SW 1271 (cell line): ENCODE measurements at regions not wholly inside any gene's neighbourhood (a gene's known extent, or its start where the extent isn't known, plus 50 kb on each side); places are given as distances from the start of the nearest gene placed in this dataset.

Experiments used
- DNase-seq, 2 experiments: peaks; one replicate each; lab custom pipeline; 2025; lab: John Stamatoyannopoulos, UW

DNA sequence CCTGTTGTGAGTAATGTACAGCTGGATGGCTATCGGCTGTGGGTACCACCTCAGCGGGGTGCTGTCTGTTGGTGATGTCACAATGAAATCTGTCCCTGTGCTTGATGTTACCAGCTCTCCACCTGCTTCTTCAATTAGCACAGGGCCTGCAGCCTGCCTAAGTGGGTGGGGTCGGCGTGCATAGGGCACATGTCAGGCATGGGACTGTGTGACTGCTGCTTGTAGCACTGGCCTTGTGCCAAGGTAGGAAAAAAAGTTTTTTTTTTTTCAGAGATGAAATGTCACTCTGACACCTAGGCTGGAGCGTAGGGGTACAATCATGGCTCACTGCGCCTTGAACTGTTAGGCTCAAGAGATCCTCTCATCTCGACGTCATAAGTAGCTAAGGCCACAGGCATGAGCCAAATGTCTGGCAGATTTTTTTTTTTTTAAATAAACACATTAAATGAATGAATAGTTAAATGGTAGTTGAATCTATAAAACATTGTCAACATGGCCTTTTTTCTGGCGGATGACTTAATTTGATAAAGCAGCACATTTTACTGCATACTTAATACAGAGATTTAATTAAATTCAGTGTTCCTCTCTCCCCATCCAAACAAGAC, 222.5 kb downstream of the NXNL2 start:
- DNase-seq, result no peak

DNA sequence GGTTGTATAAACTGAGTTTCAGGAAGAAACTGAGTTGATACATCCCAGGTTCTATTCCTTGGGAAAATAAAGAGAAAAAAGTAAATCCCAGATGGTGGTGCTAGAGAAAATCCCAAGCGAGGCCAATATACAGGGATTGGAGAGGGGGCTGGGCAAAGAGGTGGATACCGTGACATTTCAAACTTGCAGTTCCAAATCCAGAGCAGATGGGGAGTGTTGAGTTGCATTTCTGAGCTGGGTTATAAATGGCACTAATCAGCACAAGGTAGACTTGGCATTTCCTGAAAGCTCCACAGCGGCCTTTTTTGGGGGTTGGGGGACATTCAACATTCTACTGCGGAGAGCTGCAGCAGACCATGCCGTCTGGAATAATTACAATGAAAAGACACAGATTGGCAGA, 224.4 kb downstream of the NXNL2 start:
- DNase-seq, result no peak

DNA sequence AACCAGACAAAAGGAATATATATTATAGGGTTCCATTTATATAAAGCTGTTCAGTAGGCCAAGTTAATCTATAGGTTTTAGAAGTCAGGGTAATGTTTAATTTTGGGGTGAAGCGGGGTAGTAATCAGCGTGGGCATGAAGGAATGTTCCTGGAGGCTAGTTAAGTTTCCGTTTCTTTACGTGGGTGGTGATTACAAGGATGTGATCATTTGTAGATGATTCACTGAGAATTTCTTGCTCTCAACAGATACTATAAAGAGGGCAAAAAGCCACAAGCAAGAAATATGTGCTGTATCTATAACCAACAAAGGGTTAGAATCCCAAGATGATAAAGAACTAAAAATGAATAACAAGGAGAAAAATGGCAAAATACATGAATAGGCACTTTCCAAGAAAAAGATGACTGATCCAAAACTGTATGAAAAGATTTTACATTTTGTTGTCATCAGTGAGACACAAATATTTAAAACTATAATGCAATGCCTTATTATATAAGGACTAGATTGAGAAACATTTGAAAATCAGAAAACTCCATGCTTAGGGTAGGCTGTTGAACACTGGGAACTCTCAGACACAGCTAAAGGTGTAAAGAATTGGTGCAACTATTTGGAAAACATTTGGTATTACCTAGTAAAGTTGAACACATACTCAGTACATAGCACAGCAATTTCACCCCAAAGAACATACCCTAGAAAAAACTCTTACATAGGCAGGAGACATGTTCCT, 224.3 kb upstream of the S1PR3 start:
- no peak for DNase-seq

GRCh38 chr9:88767504-88767790, 223.8 kb upstream of the S1PR3 start:
- DNase-seq, result no peak

DNA sequence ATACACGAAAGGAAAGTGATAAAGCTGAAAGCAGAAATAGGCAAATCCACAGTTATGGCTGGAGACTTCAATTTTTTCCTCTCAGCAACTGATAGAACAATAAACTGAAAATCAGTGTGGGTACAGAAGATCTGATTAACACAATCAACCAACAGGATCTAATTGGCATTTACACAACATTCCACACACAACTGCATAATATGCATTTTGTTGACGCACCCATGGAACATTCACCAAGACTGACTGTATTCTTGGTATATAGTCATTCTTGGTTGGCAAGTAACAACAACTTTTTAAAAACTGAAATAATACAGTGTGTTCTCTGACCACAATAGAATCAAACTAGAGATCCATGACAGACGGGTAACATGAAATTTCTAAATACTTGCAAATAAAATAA, 218.7 kb upstream of the S1PR3 start:
- DNase-seq, result no peak

DNA sequence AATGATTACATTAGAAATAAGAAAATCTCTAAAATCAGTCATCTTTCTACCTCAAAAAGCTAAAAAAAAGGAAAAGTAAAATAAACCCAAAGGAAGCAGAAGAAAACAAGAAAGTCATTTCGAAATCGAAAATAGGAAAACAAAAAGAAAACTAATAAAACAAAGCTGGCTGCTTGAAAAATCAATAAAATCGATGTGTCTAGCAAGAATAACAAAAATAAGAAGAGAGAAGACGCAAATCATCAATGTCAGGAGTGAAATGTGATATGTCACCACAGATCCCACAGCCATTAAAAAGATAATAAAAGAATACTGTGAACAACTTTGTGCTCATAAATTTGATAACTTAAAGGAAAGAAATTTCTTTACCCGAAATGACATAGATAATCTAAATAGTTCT, 218.1 kb upstream of the S1PR3 start:
- no peak for DNase-seq

- DNase-seq, result no peak
These were observed 217.5 kb upstream of the S1PR3 start for GRCh38 chr9:88773627-88774244.

- no peak for DNase-seq
These were observed 216.2 kb upstream of the S1PR3 start for GRCh38 chr9:88775037-88775471.

GRCh38 chr9:88775559-88775958, 215.7 kb upstream of the S1PR3 start:
- DNase-seq, result no peak

GRCh38 chr9:88775966-88776365, 215.3 kb upstream of the S1PR3 start:
- DNase-seq, result no peak

GRCh38 chr9:88776717-88777497, 214.4 kb upstream of the S1PR3 start:
- DNase-seq, result no peak

- DNase-seq, result no peak
These were observed 213.6 kb upstream of the S1PR3 start for GRCh38 chr9:88777498-88778312.

GRCh38 chr9:88781628-88782391, 209.5 kb upstream of the S1PR3 start:
- no peak for DNase-seq

DNA sequence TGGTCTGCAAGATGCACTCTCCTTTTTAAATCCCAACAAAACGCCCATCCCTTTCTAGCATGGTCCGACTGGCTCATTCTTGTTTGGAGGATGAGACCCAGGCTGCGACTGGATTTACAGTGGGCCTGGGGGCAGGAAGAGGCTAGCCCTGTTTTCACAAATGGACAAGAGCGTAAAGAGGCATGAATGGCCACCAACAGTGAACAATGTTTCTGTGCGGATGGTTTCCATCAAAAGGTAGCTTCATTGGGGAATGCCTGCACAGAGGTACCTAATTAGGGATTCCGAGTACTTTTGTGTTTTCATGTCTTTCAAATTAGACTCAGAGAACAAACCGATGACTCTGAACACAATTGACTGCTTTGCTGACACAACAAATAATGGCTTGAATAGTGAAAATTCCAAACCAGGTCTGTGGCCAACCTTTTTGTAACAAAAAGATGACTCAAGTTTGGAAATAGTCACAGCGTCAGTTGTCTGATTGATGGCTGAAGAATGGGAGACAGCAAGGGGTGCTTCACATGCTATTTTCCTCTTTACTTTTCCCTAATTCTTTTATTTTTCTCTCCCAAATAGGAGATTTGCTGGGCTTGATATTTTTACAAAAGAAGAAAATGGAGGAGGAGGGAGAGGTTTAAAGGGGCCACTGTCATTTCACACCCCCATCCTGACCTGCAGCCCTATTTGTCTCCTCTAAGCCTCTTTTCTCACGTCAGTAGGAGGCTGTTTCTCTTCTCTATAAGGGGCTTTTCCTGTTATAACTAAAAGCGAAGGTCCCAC, 208.1 kb upstream of the S1PR3 start:
- DNase-seq, result no peak

- no peak for DNase-seq
These were observed 207.6 kb upstream of the S1PR3 start for GRCh38 chr9:88783711-88784083.

GRCh38 chr9:88784960-88785359, 206.3 kb upstream of the S1PR3 start:
- no peak for DNase-seq

DNA sequence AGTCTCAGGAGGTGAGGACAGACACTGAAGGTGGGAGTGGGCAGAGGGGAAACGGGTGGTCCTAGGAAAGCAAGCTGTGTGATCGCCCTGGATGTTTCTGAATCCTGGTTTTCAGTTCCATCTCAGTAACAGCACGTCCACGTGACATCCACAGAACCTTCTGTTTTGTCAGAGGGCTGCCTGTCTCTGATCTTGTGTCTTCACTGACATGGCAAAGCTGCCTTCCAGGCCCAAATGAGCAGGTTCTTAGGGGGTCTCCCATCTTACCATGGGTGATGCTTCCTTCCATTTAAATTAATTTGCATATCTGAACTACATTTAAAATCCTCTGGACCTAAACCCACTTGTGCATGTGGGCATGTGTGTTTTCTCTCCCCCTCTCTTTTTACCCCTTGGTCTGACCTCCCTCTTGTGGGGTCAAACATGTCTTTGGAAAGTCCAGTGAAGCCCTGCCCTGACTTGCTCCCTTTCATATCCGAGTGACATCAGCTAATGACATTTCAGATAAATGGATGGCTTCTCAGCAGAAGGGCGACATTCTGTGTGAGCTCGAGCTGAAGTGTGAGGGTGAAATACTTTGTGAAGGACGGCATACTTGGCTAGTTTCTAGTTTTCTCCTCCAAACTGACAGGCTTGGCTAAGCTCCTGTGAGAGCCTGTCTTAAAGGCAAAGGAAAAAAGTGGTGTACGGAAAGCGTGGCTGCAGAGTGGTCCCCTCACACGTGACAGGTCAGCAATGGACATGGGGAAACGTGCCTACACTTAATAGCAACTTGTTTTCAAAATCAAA, 204.8 kb upstream of the S1PR3 start:
- no peak for DNase-seq

DNA sequence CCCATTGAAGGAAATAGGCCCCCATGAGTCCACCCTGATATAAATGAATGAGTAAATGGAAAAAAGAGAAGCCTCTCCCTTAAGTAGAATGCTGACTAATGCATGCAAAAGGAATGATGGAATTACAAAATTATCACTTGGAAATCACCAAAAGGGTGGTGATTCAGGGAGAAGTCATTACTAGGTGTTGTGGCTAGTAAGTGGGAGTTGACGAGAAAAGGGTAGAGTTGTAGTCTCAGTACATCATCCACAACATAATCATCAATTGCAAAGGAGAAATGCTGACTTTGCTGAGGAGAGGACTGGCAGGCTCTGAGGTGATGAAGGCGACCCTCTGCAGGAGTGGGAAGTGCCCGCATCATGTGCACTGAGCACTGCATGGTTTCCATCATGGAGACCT, 201.5 kb upstream of the S1PR3 start:
- no peak for DNase-seq

DNA sequence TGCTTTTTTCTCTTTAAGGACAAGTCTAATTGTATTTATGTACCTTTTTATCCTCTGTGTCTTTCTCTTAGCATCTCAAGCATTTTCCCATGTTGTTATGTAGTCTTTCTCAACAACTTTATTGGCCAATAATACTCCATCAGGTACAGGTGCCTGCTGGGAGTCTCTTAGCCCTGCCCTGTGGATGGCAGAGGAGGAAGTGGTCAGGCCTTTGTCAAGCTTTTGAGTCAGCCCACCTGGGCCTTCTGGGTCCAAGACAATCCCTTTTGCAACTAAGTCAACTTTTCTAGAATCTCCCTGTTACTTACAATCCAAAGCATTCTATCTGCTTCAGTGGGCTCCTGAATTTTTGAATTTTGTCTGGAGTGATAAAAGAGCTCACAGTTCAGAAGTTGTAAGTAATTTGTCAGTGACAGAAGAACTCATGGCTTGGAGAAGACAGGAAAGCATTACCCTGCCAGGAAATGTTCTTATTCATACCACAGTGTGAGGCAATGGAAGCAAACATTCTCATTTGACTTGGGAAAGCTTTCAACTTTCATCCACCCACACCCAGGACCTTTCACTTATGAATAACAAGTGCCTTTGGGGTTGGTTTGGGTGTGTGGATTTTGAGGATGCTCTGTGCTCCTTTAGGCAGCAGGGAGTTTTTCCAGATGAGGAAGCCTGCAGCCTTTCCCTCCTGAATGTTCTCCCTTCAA, 200.0 kb upstream of the S1PR3 start:
- no peak for DNase-seq
